ENCODE measurements at regions not wholly inside any gene's neighbourhood (a gene's known extent, or its start where the extent isn't known, plus 50 kb on each side); places are given as distances from the start of the nearest gene placed in this dataset.

DNA sequence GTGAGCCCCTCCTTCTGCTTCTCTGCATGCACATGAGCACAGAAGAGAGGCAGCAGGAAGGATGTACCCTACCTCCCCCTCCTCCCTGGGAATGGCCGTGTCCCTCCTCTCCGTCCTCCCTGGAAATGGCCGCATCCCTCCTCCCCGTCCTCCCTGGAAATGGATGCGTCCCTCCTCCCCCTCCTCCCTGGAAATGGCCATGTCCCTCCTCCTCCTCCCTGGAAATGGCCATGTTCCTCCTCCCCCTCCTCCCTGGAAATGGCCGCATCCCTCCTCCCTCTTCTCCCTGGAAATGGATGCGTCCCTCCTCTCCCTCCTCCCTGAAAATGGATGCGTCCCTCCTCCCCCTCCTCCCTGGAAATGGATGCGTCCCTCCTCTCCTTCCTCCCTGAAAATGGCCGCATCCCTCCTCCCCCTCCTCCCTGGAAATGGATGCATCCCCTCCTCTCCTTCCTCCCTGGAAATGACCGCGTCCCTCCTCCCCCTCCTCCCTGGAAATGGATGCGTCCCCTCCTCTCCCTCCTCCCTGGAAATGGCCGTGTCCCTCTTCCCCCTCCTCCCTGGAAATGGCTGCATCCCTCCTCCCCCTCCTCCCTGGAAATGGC lies 428.6 kb downstream of the AACS start:
- H3F3A ChIP-seq (ENCODE audit: insufficient read depth): no peaks in the 10 kb centered on the region
- no peaks in the 10 kb centered on the region for H3K9me2 ChIP-seq (replicated peaks; ENCODE audit: insufficient read depth, low read length)
- H3K9ac ChIP-seq (ENCODE audit: low read length): no peak overlapping the region
- no peak overlapping the region for H3K27ac ChIP-seq (ENCODE audit: low read depth, low read length)
- H3K36me3 ChIP-seq (ENCODE audit: low read length): no peaks in the 10 kb centered on the region
- H4K20me1 ChIP-seq (ENCODE audit: low read depth, low read length): no peaks in the 10 kb centered on the region
- H3K9me3 ChIP-seq (ENCODE audit: insufficient read depth, low read length): peaks cover 2% of the 10 kb centered on the region; the same call in 1 of the 2 replicates
- no peak overlapping the region for H3K4me3 ChIP-seq (ENCODE audit: insufficient read depth, low read length, poor library complexity, severe bottlenecking)
- H2AFZ ChIP-seq (ENCODE audit: low read depth, low read length, severe bottlenecking): no peak overlapping the region
- H3K27me3 ChIP-seq (ENCODE audit: low read length): no peaks in the 10 kb centered on the region
- H3K4me2 ChIP-seq (ENCODE audit: low read depth, low read length, poor library complexity, severe bottlenecking): no peak overlapping the region
- no peak for TF ChIP-seq EZH2phosphoT487 (conservative IDR thresholded peaks at IDR 0.05; ENCODE audit: low read length)
- TF ChIP-seq, protein P1, sequence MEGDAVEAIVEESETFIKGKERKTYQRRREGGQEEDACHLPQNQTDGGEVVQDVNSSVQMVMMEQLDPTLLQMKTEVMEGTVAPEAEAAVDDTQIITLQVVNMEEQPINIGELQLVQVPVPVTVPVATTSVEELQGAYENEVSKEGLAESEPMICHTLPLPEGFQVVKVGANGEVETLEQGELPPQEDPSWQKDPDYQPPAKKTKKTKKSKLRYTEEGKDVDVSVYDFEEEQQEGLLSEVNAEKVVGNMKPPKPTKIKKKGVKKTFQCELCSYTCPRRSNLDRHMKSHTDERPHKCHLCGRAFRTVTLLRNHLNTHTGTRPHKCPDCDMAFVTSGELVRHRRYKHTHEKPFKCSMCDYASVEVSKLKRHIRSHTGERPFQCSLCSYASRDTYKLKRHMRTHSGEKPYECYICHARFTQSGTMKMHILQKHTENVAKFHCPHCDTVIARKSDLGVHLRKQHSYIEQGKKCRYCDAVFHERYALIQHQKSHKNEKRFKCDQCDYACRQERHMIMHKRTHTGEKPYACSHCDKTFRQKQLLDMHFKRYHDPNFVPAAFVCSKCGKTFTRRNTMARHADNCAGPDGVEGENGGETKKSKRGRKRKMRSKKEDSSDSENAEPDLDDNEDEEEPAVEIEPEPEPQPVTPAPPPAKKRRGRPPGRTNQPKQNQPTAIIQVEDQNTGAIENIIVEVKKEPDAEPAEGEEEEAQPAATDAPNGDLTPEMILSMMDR (IDR thresholded peaks at IDR 0.05; ENCODE audit: insufficient read depth, low read length, poor library complexity, severe bottlenecking): no peak
- no peaks in the 10 kb centered on the region for H3K79me2 ChIP-seq (ENCODE audit: insufficient read depth, low read length)

DNA sequence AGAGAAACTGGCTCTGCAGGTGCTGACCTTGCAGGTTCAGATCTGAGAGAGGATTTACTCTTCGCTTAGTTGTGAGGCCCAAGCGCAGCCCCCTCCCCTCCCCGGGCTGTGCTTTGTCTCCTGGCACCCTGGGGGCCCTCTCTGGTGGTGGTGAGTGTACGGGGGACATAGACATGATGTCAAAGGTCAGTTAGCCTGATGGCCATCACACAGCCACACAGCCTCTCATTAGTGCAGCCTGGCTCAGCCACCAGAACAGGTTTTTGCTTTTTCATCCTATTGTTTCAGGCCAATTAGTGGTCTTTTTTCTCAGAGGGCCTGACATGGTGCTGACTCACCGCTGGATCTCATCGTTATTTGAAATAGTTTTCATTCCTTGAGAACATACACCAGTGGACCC lies 437.9 kb downstream of the AACS start:
- no peak for TF ChIP-seq EZH2phosphoT487 (conservative IDR thresholded peaks at IDR 0.05; ENCODE audit: low read length)
- TF ChIP-seq, protein P1 (IDR thresholded peaks at IDR 0.05; ENCODE audit: insufficient read depth, low read length, poor library complexity, severe bottlenecking): no peak
- Histone ChIP-seq H3K79me2 (ENCODE audit: insufficient read depth, low read length) (no peaks in the 10 kb centered on the region), H3K9ac (ENCODE audit: low read length) (no peak overlapping the region)

DNA sequence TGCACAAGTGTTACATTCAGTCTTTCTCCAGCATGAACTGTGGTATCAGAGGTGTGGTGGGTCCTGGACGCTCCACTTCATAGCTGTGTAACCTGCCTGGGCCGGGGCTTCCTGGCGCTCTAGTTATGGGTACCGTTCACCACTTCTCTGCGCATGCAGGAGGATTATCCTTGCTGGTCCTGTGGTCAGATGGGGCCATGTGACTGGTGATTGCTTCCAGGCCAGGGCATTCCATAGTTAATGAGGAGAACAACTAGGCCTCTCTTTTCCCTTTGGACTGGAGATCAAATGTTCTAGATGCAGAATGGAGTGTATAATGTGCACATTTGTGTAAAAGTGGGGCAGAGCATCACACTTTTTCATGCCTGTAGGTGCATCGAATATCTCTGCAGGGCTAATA lies 444.0 kb downstream of the AACS start:
- TF ChIP-seq, protein P1 (IDR thresholded peaks at IDR 0.05; ENCODE audit: insufficient read depth, low read length, poor library complexity, severe bottlenecking): no peak
- no peak for TF ChIP-seq EZH2phosphoT487 (conservative IDR thresholded peaks at IDR 0.05; ENCODE audit: low read length)
- H2AFZ ChIP-seq (ENCODE audit: low read depth, low read length, severe bottlenecking): no peak overlapping the region
- no peaks in the 10 kb centered on the region for H3K36me3 ChIP-seq (ENCODE audit: low read length)
- H4K20me1 ChIP-seq (ENCODE audit: low read depth, low read length): no peaks in the 10 kb centered on the region
- H3K4me2 ChIP-seq (ENCODE audit: low read depth, low read length, poor library complexity, severe bottlenecking): no peak overlapping the region
- H3K9me3 ChIP-seq (ENCODE audit: insufficient read depth, low read length): no peaks in the 10 kb centered on the region
- H3K79me2 ChIP-seq (ENCODE audit: insufficient read depth, low read length): no peaks in the 10 kb centered on the region
- no peak overlapping the region for H3K27ac ChIP-seq (ENCODE audit: low read depth, low read length)
- H3K4me3 ChIP-seq (ENCODE audit: insufficient read depth, low read length, poor library complexity, severe bottlenecking): no peak overlapping the region
- H3K27me3 ChIP-seq (ENCODE audit: low read length): no peaks in the 10 kb centered on the region
- no peaks in the 10 kb centered on the region for H3K9me2 ChIP-seq (replicated peaks; ENCODE audit: insufficient read depth, low read length)
- no peaks in the 10 kb centered on the region for H3F3A ChIP-seq (ENCODE audit: insufficient read depth)
- no peak overlapping the region for H3K9ac ChIP-seq (ENCODE audit: low read length)

More for the DNA sequence above, 437.9 kb downstream of the AACS start:
- Histone ChIP-seq H3K27ac (ENCODE audit: low read depth, low read length) (no peak overlapping the region), H3K9me3 (ENCODE audit: insufficient read depth, low read length) (no peaks in the 10 kb centered on the region), H3K9me2 (replicated peaks; ENCODE audit: insufficient read depth, low read length) (no peaks in the 10 kb centered on the region), H3F3A (ENCODE audit: insufficient read depth) (no peaks in the 10 kb centered on the region), H3K4me3 (ENCODE audit: insufficient read depth, low read length, poor library complexity, severe bottlenecking) (no peak overlapping the region), H3K27me3 (ENCODE audit: low read length) (no peaks in the 10 kb centered on the region), H3K4me2 (ENCODE audit: low read depth, low read length, poor library complexity, severe bottlenecking) (no peak overlapping the region), H3K36me3 (ENCODE audit: low read length) (no peaks in the 10 kb centered on the region), H4K20me1 (ENCODE audit: low read depth, low read length) (no peaks in the 10 kb centered on the region), H2AFZ (ENCODE audit: low read depth, low read length, severe bottlenecking) (no peak overlapping the region)
